DMS79 treated with DMSO at 0.1 percent for 48 hours (cell line): ENCODE measurements at regions not wholly inside any gene's neighbourhood (a gene's known extent, or its start where the extent isn't known, plus 50 kb on each side); places are given as distances from the start of the nearest gene placed in this dataset.
A peak's percentile ranks its signal among the peaks of the same experiment; 100 is the strongest.

Experiments
- DNase-seq: peaks from one replicate; lab custom pipeline; 2025; lab: John Stamatoyannopoulos, UW

DNA sequence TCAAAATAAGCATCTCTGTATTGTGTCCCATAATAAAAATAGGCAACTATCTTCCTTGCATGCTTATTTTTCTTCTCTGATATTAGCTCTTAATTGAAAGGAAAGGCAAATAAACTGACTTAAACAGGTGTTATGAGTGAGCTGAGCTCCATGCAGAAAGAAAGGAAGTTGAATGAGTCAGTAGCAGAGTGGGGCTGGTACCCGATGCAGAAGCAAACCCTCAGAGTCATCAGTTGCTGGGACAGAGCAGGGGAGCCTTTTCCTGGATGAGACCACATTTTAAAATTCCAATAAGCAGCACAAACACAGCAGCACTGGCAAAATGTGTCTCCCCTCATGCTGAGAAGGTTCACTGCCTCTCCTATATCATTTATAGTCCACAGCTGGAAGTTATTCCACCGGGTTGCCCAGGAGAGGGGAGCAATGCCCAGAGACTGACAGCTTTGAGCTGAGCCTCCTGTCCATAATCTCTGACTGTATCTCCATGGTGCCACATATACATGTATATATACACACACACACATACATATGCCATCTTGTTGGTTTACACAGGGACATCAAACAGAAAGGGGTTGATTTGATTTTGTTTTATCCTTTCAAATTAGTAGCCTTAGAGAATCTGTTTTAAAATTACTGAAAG, 274.3 kb upstream of the PPARGC1A start:
- no peak for DNase-seq

DNA sequence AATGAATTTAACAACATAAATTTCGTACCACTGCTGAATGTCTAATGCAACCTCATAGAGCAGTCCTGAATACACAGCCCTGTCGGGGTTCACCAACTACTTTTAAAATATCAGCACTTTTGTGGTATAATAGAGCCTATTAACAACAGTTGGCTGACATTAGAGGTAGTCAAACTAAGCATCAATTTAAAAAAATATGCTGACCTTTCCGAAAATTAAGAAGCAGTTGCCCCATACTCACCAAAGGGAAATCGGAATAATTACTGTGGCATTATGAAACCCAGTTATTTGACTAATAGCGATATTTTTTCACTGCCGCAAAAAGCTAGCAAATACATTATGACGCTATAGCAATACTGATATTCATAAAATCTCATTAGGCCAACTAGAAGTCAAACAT, 273.5 kb upstream of the PPARGC1A start:
- no peak for DNase-seq

DNA sequence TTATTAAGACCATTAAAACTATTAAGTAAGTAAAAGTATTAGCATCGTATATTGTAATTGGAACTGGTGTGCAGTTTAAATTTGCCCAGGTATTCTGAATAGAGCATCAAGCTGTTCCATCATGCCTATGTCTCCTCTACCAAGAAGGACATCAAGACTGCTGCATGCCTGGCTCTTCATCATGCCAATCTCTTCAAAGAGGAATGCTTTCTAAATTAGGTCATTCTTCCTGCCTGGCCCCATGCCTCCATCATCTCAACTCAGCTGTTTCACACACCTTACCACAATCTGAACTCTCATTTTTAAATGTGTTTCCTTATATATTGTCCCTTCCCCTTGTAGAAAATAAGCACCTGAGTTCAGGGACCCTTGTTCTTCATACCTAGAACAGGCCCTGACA, 270.5 kb upstream of the PPARGC1A start:
- DNase-seq = no peak

DNA sequence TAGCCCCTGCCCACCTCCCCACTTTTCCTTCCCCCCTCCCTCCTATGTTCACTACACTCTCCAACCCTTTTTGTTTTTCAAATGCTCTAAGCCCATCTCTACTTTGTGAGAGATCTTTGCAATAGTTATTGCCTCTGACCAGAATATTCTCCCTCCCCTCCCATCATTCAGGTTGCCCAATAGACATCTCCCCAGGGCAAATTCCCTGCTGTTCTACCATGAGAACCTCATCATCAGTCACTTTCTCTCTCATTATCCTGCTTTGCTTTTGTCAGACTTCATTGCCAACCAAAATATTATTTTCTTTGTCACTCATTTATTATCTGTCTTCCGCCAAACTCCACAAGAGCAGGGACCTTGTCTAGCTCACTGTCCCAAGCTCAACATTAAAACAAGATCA, 268.2 kb upstream of the PPARGC1A start:
- DNase-seq = no peak

DNA sequence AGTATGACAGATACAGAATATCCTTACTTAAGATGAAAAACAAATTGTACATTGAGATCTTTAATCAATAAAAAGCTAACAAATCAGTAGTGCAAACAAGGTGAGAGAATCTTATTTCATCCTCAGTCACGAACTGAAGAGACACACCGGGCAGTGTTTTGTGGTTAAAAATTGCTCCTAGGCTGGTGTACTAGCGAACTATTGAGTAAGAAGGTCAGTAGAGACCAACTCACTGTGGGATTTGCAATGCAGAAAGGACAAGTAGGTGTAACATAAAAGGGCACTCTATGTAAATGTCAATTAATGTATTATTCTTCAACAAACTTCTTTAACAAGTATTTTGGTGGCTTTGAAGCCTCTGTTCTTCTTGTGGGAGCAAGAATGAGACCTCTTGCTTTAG, 260.2 kb upstream of the PPARGC1A start:
- no peak for DNase-seq

DNA sequence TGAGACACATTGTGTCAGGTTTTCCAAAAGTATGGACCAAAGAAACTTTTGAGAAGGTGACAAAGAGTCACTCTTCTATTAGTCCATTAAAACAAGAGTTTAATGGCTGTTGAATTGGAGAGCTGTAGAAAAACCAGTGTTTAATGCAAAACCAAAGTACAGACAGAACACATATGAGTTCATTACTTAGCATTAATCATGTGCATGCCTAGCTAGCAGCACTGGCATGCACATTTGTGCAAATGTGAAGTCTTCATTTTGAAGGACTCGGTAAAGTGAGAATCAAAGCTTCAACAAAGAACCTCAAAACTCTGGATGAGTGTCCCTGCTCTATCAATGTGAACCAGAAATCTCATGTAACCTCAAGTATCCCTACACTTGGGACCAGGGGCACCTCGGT, 256.3 kb upstream of the PPARGC1A start:
- DNase-seq = no peak

DNA sequence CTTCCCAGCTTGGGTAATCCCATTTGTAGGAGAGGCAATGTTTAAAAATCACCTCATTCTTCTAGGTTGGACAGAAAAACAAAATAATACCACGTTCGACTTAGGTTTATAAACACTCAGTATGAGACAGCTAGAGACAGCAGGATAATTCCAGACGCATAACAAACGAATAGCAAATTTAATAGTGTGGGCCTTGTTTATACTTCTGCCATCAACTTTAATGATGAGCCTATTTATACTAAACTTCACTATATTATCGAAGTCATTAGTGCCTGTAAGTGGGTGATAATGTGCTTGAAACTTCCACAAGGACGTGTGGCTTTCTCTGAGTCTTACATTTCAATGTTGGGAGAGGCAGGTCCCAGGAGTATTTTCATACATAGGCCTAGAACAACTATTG, 255.7 kb upstream of the PPARGC1A start:
- no peak for DNase-seq

DNA sequence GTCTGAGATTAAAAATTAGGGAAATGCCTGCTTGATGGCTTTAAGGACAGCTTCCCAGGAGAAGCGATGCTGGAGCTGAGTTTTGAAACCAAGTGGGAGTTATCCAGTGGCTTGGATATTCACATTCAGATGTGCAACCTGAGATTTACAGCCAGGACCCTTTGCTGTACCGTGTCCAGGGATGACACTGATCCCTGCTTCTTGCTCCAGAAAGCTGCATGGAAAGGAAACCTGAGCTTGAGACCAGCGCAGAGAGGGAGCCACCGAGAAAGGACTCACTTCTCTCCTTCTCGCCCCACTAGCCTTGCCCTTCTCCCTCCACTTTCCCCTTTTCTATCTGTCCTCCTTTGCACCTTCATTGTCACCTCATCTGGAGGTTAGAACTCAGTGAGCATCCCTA, 254.5 kb upstream of the PPARGC1A start:
- no peak for DNase-seq

DNA sequence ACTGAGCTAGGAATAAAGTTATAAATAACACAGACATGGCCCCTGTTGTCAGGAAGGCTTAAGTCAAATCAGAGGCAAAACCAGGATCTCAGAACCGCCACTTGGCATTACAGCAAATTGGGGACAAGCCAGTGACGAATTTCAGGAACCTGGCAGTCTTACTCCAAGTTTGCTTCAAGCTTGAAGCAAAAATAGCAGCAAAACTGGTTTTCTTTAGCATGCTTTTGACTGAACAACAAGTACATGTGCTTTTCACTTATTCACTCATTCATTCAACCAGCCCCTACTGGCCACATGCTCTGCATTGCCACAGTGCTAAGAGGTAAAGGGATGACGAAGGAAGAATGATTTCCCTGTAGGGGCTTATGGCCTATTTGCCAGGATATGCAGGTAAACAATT, 253.9 kb upstream of the PPARGC1A start:
- no peak for DNase-seq

DNA sequence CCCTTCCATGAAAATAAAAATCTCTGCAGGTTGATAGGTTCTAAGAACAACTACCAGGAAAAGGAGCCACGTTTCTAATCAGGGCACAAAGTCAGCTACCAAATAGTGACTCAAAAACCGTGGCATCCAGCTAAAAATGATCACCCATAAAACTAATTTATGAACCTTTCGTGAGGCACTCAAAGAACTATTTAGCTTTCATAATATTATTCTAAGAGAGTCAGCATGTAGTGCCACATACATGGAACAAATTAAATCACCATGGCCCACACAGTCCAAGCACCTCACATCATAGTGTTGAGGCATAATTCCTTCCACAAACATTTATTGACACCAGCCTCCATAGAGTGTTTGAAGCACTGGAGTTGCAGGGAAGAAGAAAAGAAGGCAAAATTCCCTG, 252.0 kb upstream of the PPARGC1A start:
- DNase-seq = no peak

DNA sequence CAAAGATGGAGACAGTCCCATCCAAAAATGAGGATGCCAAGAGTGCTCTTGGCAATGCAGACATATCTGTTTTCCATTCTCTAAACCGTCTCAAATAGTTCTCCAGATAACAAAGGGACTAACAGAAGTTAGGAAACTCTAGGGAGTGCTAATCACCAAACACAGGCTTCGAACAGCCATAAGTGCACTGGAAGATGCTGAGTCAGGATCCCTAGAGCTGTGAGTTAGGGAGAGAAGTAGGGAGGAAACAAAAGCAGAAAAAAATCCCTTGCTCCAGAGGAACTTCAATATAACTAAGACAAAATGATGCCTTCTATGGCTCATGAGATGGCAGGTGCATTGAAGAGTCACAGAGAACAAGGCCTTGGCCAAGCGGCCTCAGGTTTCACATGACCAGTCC, 251.0 kb upstream of the PPARGC1A start:
- no peak for DNase-seq

DNA sequence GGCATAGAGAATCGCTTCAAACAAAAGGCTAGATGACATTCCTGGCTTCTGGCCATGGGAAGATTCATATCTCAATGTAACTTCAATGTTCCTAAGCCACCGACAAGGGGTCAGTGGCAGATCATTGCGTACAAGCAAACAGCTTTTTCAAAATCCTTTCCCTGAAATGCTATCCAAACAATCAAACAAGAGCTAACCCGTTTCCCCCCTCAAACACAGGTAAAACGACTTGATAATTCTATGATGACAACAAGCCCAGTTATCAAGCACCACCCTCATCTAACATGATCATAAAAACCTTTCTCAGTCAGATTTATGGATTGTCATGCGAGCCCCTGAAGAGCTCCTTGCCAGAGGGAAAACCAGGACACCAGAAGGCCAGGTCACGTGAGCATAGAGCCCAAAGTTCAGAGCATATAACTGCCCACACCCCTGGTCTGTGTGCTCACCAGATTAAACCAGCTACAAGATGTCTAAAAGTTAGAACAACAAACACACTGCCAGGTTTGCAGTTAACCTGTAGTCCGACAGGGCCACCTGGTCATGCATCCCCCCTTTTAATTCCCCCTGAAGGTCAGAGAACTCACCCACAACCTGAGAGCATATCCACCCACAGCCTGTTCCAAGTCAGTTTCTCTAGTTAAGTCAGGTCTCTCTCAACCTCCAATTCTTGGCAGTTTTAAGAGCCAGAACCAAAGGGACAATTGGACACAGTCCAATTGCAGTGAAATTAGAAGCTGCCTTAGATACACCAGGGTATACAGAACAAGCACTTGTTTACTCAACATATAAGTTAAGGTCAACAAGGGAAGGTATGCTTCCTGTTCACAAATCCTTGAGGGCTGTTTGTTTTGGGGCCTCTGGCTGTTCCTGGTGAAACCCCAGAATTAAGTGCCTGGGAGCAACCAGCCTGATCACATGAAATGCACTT, 248.1 kb upstream of the PPARGC1A start:
- DNase-seq = peak; percentile 24

DNA sequence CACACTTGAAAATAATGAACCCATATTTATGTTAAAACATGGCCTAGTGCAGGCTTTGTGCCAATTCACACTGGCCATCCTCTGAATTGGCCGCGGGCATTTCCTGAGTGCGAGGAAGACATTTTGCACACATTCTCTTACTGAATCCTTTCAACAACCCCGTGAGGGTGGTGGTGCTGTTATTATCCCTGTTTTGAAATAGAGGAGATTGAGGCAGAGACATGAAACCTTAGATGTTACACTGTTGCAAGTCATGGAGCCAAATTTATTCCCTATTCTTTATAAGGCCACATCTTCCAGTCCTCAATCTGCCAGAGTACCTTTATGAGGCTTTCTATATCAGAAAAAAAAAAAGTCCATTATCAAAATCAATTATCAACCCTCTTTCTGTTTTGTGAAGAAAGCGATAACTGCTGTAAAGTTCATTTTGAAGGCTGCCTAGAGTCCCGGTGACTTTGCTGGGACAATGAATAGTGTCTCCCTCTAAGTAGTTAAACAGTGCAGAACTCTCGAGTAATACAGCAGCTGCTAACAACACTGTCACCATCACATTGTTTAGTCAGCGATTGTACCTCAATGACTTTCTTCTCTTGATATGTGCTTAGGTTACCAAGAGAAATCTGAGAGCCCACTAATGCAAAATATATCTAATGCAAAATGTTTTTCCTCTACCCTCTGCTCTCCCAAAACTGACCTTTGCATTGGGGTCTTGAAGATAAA, 242.3 kb upstream of the PPARGC1A start:
- no peak for DNase-seq

DNA sequence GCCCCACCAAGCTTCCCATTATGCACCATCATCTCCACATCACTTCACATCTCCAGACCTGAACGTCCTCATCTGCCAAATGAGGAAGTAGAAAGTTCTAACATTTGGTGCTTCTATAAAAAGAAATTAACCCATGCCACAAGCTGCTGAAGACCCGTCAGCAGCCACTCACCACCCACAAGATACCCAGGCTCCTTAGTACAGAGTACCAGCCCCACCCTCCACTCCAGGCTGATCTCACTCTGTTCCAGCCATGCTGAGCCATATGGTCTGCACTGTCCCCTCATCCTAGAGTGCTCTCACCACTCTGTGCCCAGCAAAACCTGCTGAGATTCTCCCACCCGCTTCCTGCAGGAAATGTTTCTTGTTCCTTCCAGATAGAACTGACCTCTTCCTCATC, 240.8 kb upstream of the PPARGC1A start:
- DNase-seq = no peak

DNA sequence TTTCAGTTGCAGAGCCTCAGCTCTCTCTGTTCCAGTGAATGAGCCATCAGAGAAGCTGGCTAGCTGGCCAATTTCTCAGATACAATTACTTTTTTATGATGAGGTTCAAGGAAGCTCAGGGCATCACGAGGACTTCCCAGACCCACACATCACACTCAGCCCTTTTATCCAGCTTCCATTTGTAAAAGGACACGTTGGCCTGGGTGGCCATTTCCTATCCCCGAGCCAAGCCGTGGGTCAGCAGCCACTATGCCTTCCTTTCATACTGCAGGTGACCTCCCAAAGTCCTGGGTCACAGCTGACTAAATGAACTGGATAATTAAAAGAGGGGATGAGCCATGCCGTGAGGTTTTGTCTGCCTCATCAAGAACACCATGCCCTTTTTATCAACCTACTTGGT, 236.9 kb upstream of the PPARGC1A start:
- DNase-seq = no peak

DNA sequence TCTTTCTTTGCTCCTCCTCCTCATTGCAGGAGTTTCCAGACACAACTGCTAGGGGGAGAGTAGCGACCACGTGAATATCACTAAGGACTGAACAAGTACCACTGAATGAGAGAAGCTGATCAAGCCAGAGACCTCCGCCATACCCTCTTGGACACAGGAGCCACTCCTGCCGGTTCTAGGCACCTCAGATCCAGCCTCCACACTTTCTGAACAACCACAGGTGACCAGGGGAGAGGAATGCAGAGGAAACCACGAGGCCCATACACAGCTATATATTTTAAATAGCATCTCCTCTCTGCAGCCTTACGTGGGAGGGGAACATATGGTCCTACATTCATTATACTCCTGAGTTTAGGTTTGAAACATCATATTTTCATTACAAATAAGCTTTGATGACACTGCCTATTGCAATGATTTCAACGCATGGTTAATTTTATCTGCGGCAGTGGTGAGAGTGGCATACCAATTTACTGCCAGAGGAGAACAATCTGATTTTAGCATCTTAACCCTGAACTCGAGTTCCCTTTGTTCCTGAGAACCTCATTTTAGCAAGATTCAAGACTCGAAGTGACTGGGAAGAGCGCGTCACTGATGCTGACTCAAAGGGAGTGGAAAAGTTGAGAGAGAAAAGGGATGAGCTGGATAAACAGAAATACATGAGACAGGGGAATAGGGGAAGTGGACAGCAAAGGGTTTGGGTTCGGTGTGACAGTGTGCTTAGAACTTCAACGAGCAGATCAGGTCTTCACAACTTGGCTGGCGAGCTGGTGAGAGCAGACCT, 231.7 kb upstream of the PPARGC1A start:
- DNase-seq = no peak

DNA sequence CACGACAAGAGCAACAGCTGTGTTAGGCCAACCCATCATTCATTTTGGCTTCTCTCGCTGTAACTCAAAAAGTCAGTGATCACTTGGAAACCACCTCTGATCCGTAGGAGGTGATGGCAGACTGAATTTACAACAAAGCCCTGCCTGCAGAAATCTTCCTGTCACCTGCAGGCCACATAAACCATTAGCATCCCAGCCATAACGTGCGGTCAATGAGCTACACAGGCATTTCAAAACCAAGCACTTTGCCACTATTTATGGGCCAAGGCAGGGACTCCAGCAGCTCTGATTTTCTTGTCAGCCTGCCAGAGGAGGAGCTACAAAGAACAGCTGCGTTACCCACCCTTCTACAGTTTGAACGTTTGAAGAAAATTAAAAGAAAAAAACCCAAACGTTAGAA, 228.1 kb upstream of the PPARGC1A start:
- DNase-seq = no peak

DNA sequence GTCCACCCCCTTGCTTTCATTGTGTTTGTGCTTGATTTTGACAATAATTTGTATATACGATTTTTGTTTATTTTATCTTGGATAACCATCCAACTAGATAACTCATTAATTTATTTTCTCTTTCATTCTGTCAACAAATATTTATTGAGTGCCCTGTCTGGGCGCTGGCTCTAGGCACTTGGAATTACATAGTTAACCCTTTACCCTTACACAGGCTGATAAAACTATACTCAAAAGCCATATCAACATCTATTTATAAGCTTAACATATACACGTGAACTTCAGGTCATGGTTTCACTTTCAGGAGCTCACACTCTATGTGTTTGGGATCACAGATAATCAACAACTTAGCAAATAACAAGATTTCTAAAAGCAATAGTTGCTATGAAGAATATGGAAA, 226.3 kb upstream of the PPARGC1A start:
- DNase-seq = no peak

DNA sequence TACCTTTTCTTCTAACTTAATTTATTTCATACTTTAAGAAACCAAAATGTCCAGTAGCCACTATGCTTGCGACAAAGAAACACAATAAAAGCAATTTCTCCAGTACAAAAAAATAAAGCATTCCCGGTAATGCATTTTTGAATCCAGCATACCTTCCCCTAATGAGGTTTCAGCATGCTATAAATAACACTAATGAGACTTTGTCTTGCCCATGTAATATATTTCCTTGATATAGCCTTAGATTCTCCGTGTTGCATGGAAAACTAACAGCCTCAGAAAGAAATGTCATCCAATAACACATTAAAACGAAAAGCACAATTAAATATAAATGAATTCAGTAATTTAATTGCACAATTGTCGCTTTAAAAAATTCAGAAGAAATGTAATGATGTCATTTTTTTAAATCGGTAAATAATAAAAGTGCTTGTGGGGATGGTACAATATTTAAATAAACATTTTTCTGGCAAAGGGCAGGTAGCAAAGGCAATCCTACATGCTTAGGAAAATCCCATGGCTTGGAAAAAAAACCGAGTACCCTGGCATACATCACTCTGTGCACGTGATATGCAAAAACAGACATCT, 225.2 kb upstream of the PPARGC1A start:
- DNase-seq = no peak

DNA sequence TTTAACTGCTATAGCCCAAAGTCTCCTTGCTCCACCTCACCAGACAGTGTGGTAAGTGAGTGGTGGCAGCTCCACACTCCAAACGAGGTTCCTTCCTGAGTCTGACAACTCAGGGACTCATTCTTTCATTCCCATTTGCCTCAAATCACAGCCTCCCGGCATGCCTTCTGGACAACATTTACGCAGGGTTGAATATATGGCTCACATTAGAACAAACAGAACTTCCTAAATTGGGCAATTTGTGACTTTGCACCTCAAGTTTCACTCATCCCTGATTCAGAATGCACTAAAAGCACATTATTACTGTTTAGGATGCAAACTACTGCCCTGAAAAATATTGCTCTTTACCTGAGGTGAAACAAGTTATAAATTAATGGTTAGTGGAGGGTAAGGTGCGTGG, 224.6 kb upstream of the PPARGC1A start:
- DNase-seq = no peak

DNA sequence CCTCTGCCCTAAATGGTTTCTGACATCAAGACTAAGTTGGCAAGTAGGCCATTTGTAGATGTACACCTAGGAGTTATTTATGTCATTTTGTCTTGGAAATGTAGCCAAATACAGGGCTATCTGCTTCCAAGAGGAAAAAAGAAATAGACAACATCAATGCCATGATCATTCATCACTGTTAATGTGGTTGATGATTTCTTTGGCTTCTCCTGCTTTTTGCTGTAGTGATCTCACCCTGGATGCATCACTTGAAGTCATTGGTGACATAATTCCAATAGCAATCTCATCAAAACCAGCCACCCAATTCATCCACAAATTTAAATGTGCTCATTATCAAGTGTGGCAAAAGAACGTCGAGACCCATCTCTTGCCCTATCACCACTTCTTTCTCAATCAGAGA, 222.6 kb upstream of the PPARGC1A start:
- no peak for DNase-seq

DNA sequence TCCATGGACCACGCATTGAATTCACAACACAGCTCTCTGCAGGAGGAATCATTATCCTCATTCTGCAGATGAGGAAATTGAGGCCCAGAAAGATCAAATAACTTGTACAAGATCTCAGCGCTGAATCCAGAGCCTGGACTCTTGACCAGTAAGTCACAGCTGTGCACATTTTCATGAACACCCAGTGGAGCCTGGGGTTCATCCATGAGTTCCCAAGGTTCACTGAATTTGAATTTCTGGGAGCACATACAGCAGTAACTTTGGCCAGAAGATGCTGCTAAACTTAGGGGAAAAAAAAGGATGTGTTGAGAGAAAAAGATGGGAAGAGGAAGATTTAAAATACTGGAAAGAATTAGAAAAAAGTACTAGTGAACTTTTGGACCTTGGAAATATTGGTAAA, 218.7 kb upstream of the PPARGC1A start:
- no peak for DNase-seq
